SKM-1 (cell line): ENCODE measurements at regions not wholly inside any gene's neighbourhood (a gene's known extent, or its start where the extent isn't known, plus 50 kb on each side); places are given as distances from the start of the nearest gene placed in this dataset.

Source experiments
- DNase-seq: peaks from one replicate; lab custom pipeline; 2025; ENCODE audit not compliant: unreplicated experiment; lab: John Stamatoyannopoulos, UW

- DNase-seq = no peak
Observed at GRCh38 chr1:239870194-239870593, 221.5 kb upstream of the FMN2 start.

- no peak for DNase-seq
Observed at GRCh38 chr1:239872626-239873025, 219.1 kb upstream of the FMN2 start.

GRCh38 chr1:239874831-239875230 lies 216.9 kb upstream of the FMN2 start:
- DNase-seq = no peak

- no peak for DNase-seq
Observed at GRCh38 chr1:239879321-239880170, 212.1 kb upstream of the FMN2 start.

- DNase-seq = no peak
Observed at GRCh38 chr1:239882967-239883366, 208.7 kb upstream of the FMN2 start.

GRCh38 chr1:239884796-239885195 lies 206.9 kb upstream of the FMN2 start:
- DNase-seq = no peak

GRCh38 chr1:239886266-239886665 lies 205.4 kb upstream of the FMN2 start:
- DNase-seq = no peak

- DNase-seq = no peak
Observed at GRCh38 chr1:239888639-239889038, 203.0 kb upstream of the FMN2 start.

- DNase-seq = no peak
Observed at GRCh38 chr1:239891621-239892358, 199.9 kb upstream of the FMN2 start.

GRCh38 chr1:239892602-239893001 lies 199.1 kb upstream of the FMN2 start:
- DNase-seq = no peak

- no peak for DNase-seq
Observed at GRCh38 chr1:239893127-239893731, 198.5 kb upstream of the FMN2 start.

GRCh38 chr1:239896569-239896968 lies 195.1 kb upstream of the FMN2 start:
- DNase-seq = no peak

GRCh38 chr1:239896980-239897379 lies 194.7 kb upstream of the FMN2 start:
- no peak for DNase-seq

GRCh38 chr1:239897458-239897857 lies 194.2 kb upstream of the FMN2 start:
- DNase-seq = no peak

GRCh38 chr1:239898062-239898730 lies 193.5 kb upstream of the FMN2 start:
- peak; percentile 90 for DNase-seq

GRCh38 chr1:239899747-239900146 lies 191.9 kb upstream of the FMN2 start:
- DNase-seq = no peak

GRCh38 chr1:239906394-239906793 lies 185.3 kb upstream of the FMN2 start:
- no peak for DNase-seq

GRCh38 chr1:239909898-239910297 lies 181.8 kb upstream of the FMN2 start:
- DNase-seq = peak; percentile 94

GRCh38 chr1:239912471-239912870 lies 179.2 kb upstream of the FMN2 start:
- no peak for DNase-seq

GRCh38 chr1:239913141-239913585 lies 178.5 kb upstream of the FMN2 start:
- DNase-seq = no peak

- no peak for DNase-seq
Observed at GRCh38 chr1:239914751-239915231, 176.9 kb upstream of the FMN2 start.
